Endothelial cell of umbilical vein (primary cell): ENCODE measurements at regions not wholly inside any gene's neighbourhood (a gene's known extent, or its start where the extent isn't known, plus 50 kb on each side); places are given as distances from the start of the nearest gene placed in this dataset.

Source experiments
- JUN ChIP-seq: IDR thresholded peaks from 2 replicates; pipeline ENCODE4 v1.6.1; 2011; ENCODE audit warnings: borderline replicate concordance, low read depth; ENCODE audit not compliant: insufficient read length, insufficient read depth
- POLR2A ChIP-seq: IDR thresholded peaks from 2 replicates; pipeline ENCODE4 v1.6.1; 2012; ENCODE audit warnings: low read depth, mild to moderate bottlenecking, control low read depth, low read length
- TF ChIP-seq, protein P1 (sequence below), 2 donors: IDR thresholded peaks; 1 replicate in 1 of 2; 2 replicates in 1 of 2; pipeline ENCODE4 v1.5.1; 2011; ENCODE audit warnings: low read length in 2 of 2, mild to moderate bottlenecking in 2 of 2, moderate library complexity in 2 of 2, control low read depth in 1 of 2, inconsistent platforms in 1 of 2, low read depth in 1 of 2; ENCODE audit not compliant: insufficient read depth in 1 of 2; ENCODE audit errors: extremely low read depth in 1 of 2

DNA sequence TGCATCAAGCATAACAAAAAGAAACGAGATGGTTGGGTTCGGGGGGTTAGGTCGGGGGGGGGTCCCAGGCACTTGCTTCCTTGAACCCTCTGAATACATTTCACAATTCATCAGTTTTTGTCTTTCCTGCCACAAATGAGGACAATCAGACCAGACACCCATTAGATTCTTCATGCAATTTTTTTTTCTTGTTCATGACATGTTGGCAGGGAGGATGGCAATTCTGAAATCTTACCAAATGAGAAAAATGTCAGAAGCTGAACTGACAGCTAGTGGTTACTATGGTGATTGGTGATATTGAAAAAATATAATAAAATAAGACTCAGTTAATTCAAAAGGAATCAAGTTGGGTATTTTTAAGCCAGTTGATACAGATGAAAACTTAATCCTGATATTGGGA, 419.5 kb upstream of the PSMD7 start:
- TF ChIP-seq, protein P1, sequence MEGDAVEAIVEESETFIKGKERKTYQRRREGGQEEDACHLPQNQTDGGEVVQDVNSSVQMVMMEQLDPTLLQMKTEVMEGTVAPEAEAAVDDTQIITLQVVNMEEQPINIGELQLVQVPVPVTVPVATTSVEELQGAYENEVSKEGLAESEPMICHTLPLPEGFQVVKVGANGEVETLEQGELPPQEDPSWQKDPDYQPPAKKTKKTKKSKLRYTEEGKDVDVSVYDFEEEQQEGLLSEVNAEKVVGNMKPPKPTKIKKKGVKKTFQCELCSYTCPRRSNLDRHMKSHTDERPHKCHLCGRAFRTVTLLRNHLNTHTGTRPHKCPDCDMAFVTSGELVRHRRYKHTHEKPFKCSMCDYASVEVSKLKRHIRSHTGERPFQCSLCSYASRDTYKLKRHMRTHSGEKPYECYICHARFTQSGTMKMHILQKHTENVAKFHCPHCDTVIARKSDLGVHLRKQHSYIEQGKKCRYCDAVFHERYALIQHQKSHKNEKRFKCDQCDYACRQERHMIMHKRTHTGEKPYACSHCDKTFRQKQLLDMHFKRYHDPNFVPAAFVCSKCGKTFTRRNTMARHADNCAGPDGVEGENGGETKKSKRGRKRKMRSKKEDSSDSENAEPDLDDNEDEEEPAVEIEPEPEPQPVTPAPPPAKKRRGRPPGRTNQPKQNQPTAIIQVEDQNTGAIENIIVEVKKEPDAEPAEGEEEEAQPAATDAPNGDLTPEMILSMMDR (IDR thresholded peaks at IDR 0.05; ENCODE audit: extremely low read depth in 1 of 2, insufficient read depth in 1 of 2, low read depth in 1 of 2, low read length in 2 of 2) = no peak
- TF ChIP-seq POLR2A = no peak
- no peak for TF ChIP-seq JUN
